BE2C (cell line): ENCODE measurements at regions not wholly inside any gene's neighbourhood (a gene's known extent, or its start where the extent isn't known, plus 50 kb on each side); places are given as distances from the start of the nearest gene placed in this dataset.

Experiments used
- DNase-seq: peaks from one replicate; pipeline ENCODE4 v3.0.0-alpha.2; 2020
- H3K27me3 ChIP-seq: fragments of 250-450 bp; sonication (Bioruptor Pico); 2 replicates; pipeline ENCODE4 v1.5.1; 2020; ENCODE audit warnings: mild to moderate bottlenecking
- H3K36me3 ChIP-seq: fragments of 250-450 bp; sonication (Bioruptor Pico); 2 replicates; pipeline ENCODE4 v1.5.1; 2020; ENCODE audit warnings: mild to moderate bottlenecking
- H3K4me1 ChIP-seq: fragments of 250-450 bp; sonication (Bioruptor Pico); 2 replicates; pipeline ENCODE4 v1.5.1; 2020
- H3K4me3 ChIP-seq: 2 replicates; pipeline ENCODE4 v1.5.1; 2011; ENCODE audit warnings: low read depth, low read length
- H3K9me3 ChIP-seq: fragments of 250-450 bp; sonication (Bioruptor Pico); 2 replicates; pipeline ENCODE4 v1.5.1; 2020
- CTCF ChIP-seq: IDR thresholded peaks from 2 replicates; pipeline ENCODE4 v1.5.1; 2012; ENCODE audit warnings: mild to moderate bottlenecking, low read depth, low read length

GRCh38 chr3:25133588-25133987 lies 294.5 kb upstream of the RARB start:
- H3K4me1 ChIP-seq, result no peaks in the 10 kb centered on the region
- H3K27me3 ChIP-seq, result no peaks in the 10 kb centered on the region
- no peak overlapping the region for H3K4me3 ChIP-seq
- no peak for TF ChIP-seq CTCF
- H3K36me3 ChIP-seq, result no peaks in the 10 kb centered on the region
- no peak for DNase-seq
- no peaks in the 10 kb centered on the region for H3K9me3 ChIP-seq

- Histone ChIP-seq H3K36me3 (no peaks in the 10 kb centered on the region), H3K4me3 (no peak overlapping the region), H3K27me3 (no peaks in the 10 kb centered on the region), H3K4me1 (no peaks in the 10 kb centered on the region), H3K9me3 (no peaks in the 10 kb centered on the region)
- TF ChIP-seq CTCF, result no peak
- no peak for DNase-seq
Observed at GRCh38 chr3:25137606-25138005, 290.5 kb upstream of the RARB start.

- Histone ChIP-seq H3K4me1 (no peaks in the 10 kb centered on the region), H3K36me3 (no peaks in the 10 kb centered on the region), H3K27me3 (no peaks in the 10 kb centered on the region), H3K9me3 (no peaks in the 10 kb centered on the region), H3K4me3 (no peak overlapping the region)
- TF ChIP-seq CTCF, result no peak
- no peak for DNase-seq
Observed at GRCh38 chr3:25139267-25139666, 288.8 kb upstream of the RARB start.

- H3K4me3 ChIP-seq, result no peak overlapping the region
- H3K9me3 ChIP-seq, result no peaks in the 10 kb centered on the region
- TF ChIP-seq CTCF, result no peak
- H3K27me3 ChIP-seq, result no peaks in the 10 kb centered on the region
- H3K4me1 ChIP-seq, result no peaks in the 10 kb centered on the region
- H3K36me3 ChIP-seq, result no peaks in the 10 kb centered on the region
- no peak for DNase-seq
Observed at GRCh38 chr3:25142609-25143355, 285.3 kb upstream of the RARB start.

- Histone ChIP-seq H3K4me1 (no peaks in the 10 kb centered on the region), H3K9me3 (no peaks in the 10 kb centered on the region), H3K27me3 (no peaks in the 10 kb centered on the region), H3K4me3 (no peak overlapping the region), H3K36me3 (no peaks in the 10 kb centered on the region)
- no peak for TF ChIP-seq CTCF
- no peak for DNase-seq
Observed at GRCh38 chr3:25143356-25144025, 284.6 kb upstream of the RARB start.

GRCh38 chr3:25144430-25144829 lies 283.6 kb upstream of the RARB start:
- no peaks in the 10 kb centered on the region for H3K9me3 ChIP-seq
- H3K4me3 ChIP-seq, result no peak overlapping the region
- DNase-seq, result no peak
- no peaks in the 10 kb centered on the region for H3K36me3 ChIP-seq
- H3K4me1 ChIP-seq, result no peaks in the 10 kb centered on the region
- TF ChIP-seq CTCF, result no peak
- H3K27me3 ChIP-seq, result no peaks in the 10 kb centered on the region
